ENCODE measurements at regions not wholly inside any gene's neighbourhood (a gene's known extent, or its start where the extent isn't known, plus 50 kb on each side); places are given as distances from the start of the nearest gene placed in this dataset.

DNA sequence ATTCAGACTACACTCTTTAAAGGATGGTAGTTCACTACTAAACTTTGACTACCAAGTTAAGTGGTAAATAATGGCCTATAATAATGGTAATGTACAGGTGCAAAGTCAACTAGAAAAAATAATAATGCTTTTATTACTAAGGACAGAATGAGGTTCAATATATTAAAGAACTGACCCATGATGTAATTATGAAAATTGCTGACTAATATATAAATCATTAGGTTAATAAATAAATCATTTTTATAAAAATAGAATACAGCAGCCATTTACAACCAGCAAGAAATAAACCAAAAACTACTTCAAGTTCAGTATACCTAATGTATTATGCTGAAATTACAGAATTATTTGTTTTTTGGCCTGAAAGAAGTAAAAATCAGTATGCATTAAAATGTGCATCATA is 577.2 kb downstream of the PPARGC1A start:
- H3K79me2 ChIP-seq (ENCODE audit: control insufficient read depth, low read length): no peaks in the 10 kb centered on the region
- no peaks in the 10 kb centered on the region for H3K4me1 ChIP-seq (ENCODE audit: control insufficient read depth, low read length)
- H3K9me3 ChIP-seq (ENCODE audit: control insufficient read depth, insufficient read depth, low read length): no peaks in the 10 kb centered on the region
- H3K9me2 ChIP-seq (replicated peaks; ENCODE audit: control insufficient read depth, low read length): no peaks in the 10 kb centered on the region
- TF ChIP-seq CTCF (IDR thresholded peaks at IDR 0.05; ENCODE audit: low read depth, low read length, poor library complexity, severe bottlenecking): no peak
- TF ChIP-seq EZH2phosphoT487 (IDR thresholded peaks at IDR 0.05; ENCODE audit: borderline replicate concordance, low read length): no peak
- H3K27me3 ChIP-seq (ENCODE audit: control insufficient read depth, low read length): no peaks in the 10 kb centered on the region
- no peak overlapping the region for H3K4me2 ChIP-seq (ENCODE audit: low read length)
- no peaks in the 10 kb centered on the region for H4K20me1 ChIP-seq (ENCODE audit: control insufficient read depth, insufficient read depth, low read depth, low read length)
- no peak overlapping the region for H3K4me3 ChIP-seq (ENCODE audit: low read length)
- H3K36me3 ChIP-seq (ENCODE audit: control insufficient read depth, low read length): no peaks in the 10 kb centered on the region
- H3K27ac ChIP-seq (ENCODE audit: low read depth, low read length): no peak overlapping the region
- no peaks in the 10 kb centered on the region for H3F3A ChIP-seq (ENCODE audit: control insufficient read depth, insufficient read depth)

- TF ChIP-seq CTCF (IDR thresholded peaks at IDR 0.05; ENCODE audit: low read depth, low read length, poor library complexity, severe bottlenecking) (no peak), EZH2phosphoT487 (IDR thresholded peaks at IDR 0.05; ENCODE audit: borderline replicate concordance, low read length) (no peak)
- Histone ChIP-seq H3K79me2 (ENCODE audit: control insufficient read depth, low read length) (no peaks in the 10 kb centered on the region), H3F3A (ENCODE audit: control insufficient read depth, insufficient read depth) (no peaks in the 10 kb centered on the region), H3K27me3 (ENCODE audit: control insufficient read depth, low read length) (no peaks in the 10 kb centered on the region), H3K4me3 (ENCODE audit: low read length) (no peak overlapping the region), H3K9me3 (ENCODE audit: control insufficient read depth, insufficient read depth, low read length) (no peaks in the 10 kb centered on the region), H3K4me1 (ENCODE audit: control insufficient read depth, low read length) (no peaks in the 10 kb centered on the region), H3K4me2 (ENCODE audit: low read length) (no peak overlapping the region), H3K36me3 (ENCODE audit: control insufficient read depth, low read length) (no peaks in the 10 kb centered on the region), H4K20me1 (ENCODE audit: control insufficient read depth, insufficient read depth, low read depth, low read length) (no peaks in the 10 kb centered on the region), H3K27ac (ENCODE audit: low read depth, low read length) (no peak overlapping the region), H3K9me2 (replicated peaks; ENCODE audit: control insufficient read depth, low read length) (no peaks in the 10 kb centered on the region)
Observed at GRCh38 chr4:23311983-23312382, 577.9 kb downstream of the PPARGC1A start.

DNA sequence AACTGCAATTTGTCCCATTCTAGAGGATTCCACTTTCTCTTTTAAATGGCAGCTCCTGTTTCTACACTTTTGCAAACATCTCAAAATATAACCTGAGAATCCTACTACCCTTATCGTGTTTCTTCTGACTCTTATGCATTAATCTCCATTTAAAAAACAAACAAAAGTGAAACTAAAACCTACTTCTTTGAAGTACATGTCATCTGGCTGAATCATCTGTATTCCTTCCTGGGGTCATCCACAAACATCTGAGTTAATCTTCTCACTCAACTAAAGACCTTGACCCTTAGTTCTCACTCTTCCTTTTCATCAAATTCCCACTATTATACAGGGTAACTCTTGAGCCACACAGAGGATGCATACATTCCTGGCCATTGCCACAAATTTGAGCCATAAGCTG is 584.8 kb downstream of the PPARGC1A start:
- H3K9me2 ChIP-seq (replicated peaks; ENCODE audit: control insufficient read depth, low read length): no peaks in the 10 kb centered on the region
- H3K4me3 ChIP-seq (ENCODE audit: low read length): no peak overlapping the region
- peaks cover 6% of the 10 kb centered on the region; the same call in 1 of the 2 replicates for H3K4me1 ChIP-seq (ENCODE audit: control insufficient read depth, low read length)
- H3K36me3 ChIP-seq (ENCODE audit: control insufficient read depth, low read length): no peaks in the 10 kb centered on the region
- no peaks in the 10 kb centered on the region for H4K20me1 ChIP-seq (ENCODE audit: control insufficient read depth, insufficient read depth, low read depth, low read length)
- H3K27me3 ChIP-seq (ENCODE audit: control insufficient read depth, low read length): no peaks in the 10 kb centered on the region
- H3F3A ChIP-seq (ENCODE audit: control insufficient read depth, insufficient read depth): no peaks in the 10 kb centered on the region
- peak overlapping the region; percentile 13; the same call in 1 of the 2 replicates for H3K4me2 ChIP-seq (ENCODE audit: low read length)
- TF ChIP-seq CTCF (IDR thresholded peaks at IDR 0.05; ENCODE audit: low read depth, low read length, poor library complexity, severe bottlenecking) (no peak), EZH2phosphoT487 (IDR thresholded peaks at IDR 0.05; ENCODE audit: borderline replicate concordance, low read length) (no peak)
- no peak overlapping the region for H3K27ac ChIP-seq (ENCODE audit: low read depth, low read length)
- H3K9me3 ChIP-seq (ENCODE audit: control insufficient read depth, insufficient read depth, low read length): no peaks in the 10 kb centered on the region
- H3K79me2 ChIP-seq (ENCODE audit: control insufficient read depth, low read length): no peaks in the 10 kb centered on the region

GRCh38 chr4:23298371-23298770 is 591.5 kb downstream of the PPARGC1A start:
- Histone ChIP-seq H3K9me3 (ENCODE audit: control insufficient read depth, insufficient read depth, low read length) (no peaks in the 10 kb centered on the region), H3K4me2 (ENCODE audit: low read length) (no peak overlapping the region), H3K27ac (ENCODE audit: low read depth, low read length) (no peak overlapping the region), H3K4me1 (ENCODE audit: control insufficient read depth, low read length) (no peaks in the 10 kb centered on the region), H3K79me2 (ENCODE audit: control insufficient read depth, low read length) (no peaks in the 10 kb centered on the region), H3K27me3 (ENCODE audit: control insufficient read depth, low read length) (no peaks in the 10 kb centered on the region), H3K36me3 (ENCODE audit: control insufficient read depth, low read length) (no peaks in the 10 kb centered on the region), H4K20me1 (ENCODE audit: control insufficient read depth, insufficient read depth, low read depth, low read length) (no peaks in the 10 kb centered on the region), H3K4me3 (ENCODE audit: low read length) (no peak overlapping the region), H3K9me2 (replicated peaks; ENCODE audit: control insufficient read depth, low read length) (no peaks in the 10 kb centered on the region), H3F3A (ENCODE audit: control insufficient read depth, insufficient read depth) (no peaks in the 10 kb centered on the region)
- TF ChIP-seq CTCF (IDR thresholded peaks at IDR 0.05; ENCODE audit: low read depth, low read length, poor library complexity, severe bottlenecking): no peak
- no peak for TF ChIP-seq EZH2phosphoT487 (IDR thresholded peaks at IDR 0.05; ENCODE audit: borderline replicate concordance, low read length)
